ENCODE measurements at regions not wholly inside any gene's neighbourhood (a gene's known extent, or its start where the extent isn't known, plus 50 kb on each side); places are given as distances from the start of the nearest gene placed in this dataset.

GRCh38 chr13:44120849-44121755 lies 241.4 kb downstream of the LACC1 start:
- DNase-seq (ENCODE audit: low read depth in 2 of 2): no peak

GRCh38 chr13:44124352-44124751 lies 244.6 kb downstream of the LACC1 start:
- DNase-seq (ENCODE audit: low read depth in 2 of 2): no peak

- no peak for DNase-seq (ENCODE audit: low read depth in 2 of 2)
These were observed 246.3 kb downstream of the LACC1 start for GRCh38 chr13:44125943-44126469.

- DNase-seq (ENCODE audit: low read depth in 2 of 2): no peak
These were observed 245.0 kb upstream of the SERP2 start for GRCh38 chr13:44128552-44129001.

- DNase-seq (ENCODE audit: low read depth in 2 of 2): no peak
These were observed 244.2 kb upstream of the SERP2 start for GRCh38 chr13:44129418-44129817.

GRCh38 chr13:44131069-44131614 lies 242.5 kb upstream of the SERP2 start:
- no peak for DNase-seq (ENCODE audit: low read depth in 2 of 2)

GRCh38 chr13:44132710-44133109 lies 240.9 kb upstream of the SERP2 start:
- DNase-seq (ENCODE audit: low read depth in 2 of 2): no peak

- DNase-seq (ENCODE audit: low read depth in 2 of 2): no peak
These were observed 240.0 kb upstream of the SERP2 start for GRCh38 chr13:44133626-44134025.

GRCh38 chr13:44135566-44135965 lies 238.1 kb upstream of the SERP2 start:
- no peak for DNase-seq (ENCODE audit: low read depth in 2 of 2)

GRCh38 chr13:44136696-44137268 lies 236.8 kb upstream of the SERP2 start:
- DNase-seq (ENCODE audit: low read depth in 2 of 2): no peak

- DNase-seq (ENCODE audit: low read depth in 2 of 2): no peak
These were observed 236.2 kb upstream of the SERP2 start for GRCh38 chr13:44137466-44137865.

- no peak for DNase-seq (ENCODE audit: low read depth in 2 of 2)
These were observed 233.5 kb upstream of the SERP2 start for GRCh38 chr13:44140146-44140545.

- DNase-seq (ENCODE audit: low read depth in 2 of 2): no peak
These were observed 232.5 kb upstream of the SERP2 start for GRCh38 chr13:44140888-44141724.

- peak; percentile 94 to 95 for DNase-seq (ENCODE audit: low read depth in 2 of 2)
These were observed 231.7 kb upstream of the SERP2 start for GRCh38 chr13:44141725-44142539.

GRCh38 chr13:44142540-44142867 lies 231.1 kb upstream of the SERP2 start:
- no peak for DNase-seq (ENCODE audit: low read depth in 2 of 2)

GRCh38 chr13:44142941-44143665 lies 230.5 kb upstream of the SERP2 start:
- DNase-seq (ENCODE audit: low read depth in 2 of 2): no peak

GRCh38 chr13:44146138-44146537 lies 227.5 kb upstream of the SERP2 start:
- no peak for DNase-seq (ENCODE audit: low read depth in 2 of 2)

GRCh38 chr13:44147233-44147632 lies 226.4 kb upstream of the SERP2 start:
- DNase-seq (ENCODE audit: low read depth in 2 of 2): no peak

- DNase-seq (ENCODE audit: low read depth in 2 of 2): no peak
These were observed 226.0 kb upstream of the SERP2 start for GRCh38 chr13:44147648-44148047.

GRCh38 chr13:44148159-44148914 lies 225.3 kb upstream of the SERP2 start:
- no peak for DNase-seq (ENCODE audit: low read depth in 2 of 2)
